ENCODE measurements at regions not wholly inside any gene's neighbourhood (a gene's known extent, or its start where the extent isn't known, plus 50 kb on each side); places are given as distances from the start of the nearest gene placed in this dataset.
A peak's percentile ranks its signal among the peaks of the same experiment; 100 is the strongest.

DNA sequence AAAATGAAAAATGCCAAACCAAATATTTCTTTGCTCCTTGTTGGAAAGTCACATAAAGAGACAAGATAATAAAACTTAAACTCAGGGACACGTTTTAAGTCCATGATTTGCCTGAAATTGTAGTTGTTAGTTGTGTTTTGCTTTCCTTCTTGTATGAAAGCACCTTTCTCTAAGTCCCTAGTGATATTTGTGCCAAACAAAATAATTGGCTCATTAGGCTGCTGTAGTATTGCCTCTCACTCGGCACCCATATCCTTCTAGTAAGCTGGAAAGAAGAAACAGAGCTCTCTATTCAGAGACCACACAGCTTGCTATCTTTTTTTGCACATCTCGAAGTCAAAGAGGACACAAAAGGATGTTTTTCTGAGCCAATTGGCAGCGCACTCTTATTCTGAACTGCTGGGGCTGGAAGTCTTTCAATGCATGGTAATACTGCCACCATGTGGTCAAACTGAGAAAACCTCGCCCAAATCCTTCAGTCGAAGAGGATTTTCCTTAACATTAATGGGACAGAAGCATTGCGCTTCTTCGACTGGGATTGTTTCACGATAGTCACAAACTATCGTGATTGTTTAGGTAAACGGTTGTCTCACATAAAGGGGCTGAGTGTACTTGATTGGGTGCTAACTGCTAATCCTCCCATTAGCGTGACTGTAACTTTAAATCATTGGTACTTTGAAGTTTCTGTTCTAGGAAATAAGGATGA, 571.9 kb upstream of the LCORL start:
- DNase-seq (peak in 3 of 6 donors; percentile 21 to 61 (median 33)), ATAC-seq (peak in 3 of 4 donors; percentile 86 to 90 (median 89)), FAIRE-seq (peak; percentile 75)
- Histone ChIP-seq H3K27ac (no peak overlapping the region), H3K36me3 (no peaks in the 10 kb centered on the region), H3K4me3 (no peak overlapping the region), H3K27me3 (no peaks in the 10 kb centered on the region), H3K4me1 (peaks cover 0 to 3% (median 0%) of the 10 kb centered on the region in 3 donors), H3K9me3 (no peaks in the 10 kb centered on the region)
- TF ChIP-seq, protein P1, sequence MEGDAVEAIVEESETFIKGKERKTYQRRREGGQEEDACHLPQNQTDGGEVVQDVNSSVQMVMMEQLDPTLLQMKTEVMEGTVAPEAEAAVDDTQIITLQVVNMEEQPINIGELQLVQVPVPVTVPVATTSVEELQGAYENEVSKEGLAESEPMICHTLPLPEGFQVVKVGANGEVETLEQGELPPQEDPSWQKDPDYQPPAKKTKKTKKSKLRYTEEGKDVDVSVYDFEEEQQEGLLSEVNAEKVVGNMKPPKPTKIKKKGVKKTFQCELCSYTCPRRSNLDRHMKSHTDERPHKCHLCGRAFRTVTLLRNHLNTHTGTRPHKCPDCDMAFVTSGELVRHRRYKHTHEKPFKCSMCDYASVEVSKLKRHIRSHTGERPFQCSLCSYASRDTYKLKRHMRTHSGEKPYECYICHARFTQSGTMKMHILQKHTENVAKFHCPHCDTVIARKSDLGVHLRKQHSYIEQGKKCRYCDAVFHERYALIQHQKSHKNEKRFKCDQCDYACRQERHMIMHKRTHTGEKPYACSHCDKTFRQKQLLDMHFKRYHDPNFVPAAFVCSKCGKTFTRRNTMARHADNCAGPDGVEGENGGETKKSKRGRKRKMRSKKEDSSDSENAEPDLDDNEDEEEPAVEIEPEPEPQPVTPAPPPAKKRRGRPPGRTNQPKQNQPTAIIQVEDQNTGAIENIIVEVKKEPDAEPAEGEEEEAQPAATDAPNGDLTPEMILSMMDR (IDR thresholded peaks at IDR 0.05), result peak; percentile 35 to 85 (median 82)
- WGBS, 2 donors, result 3 to 4% methylated on average over 12 of the region's 12 CpGs
- intact Hi-C loops (cut with DNase I), result loop anchor here in 2 of 3 donors (10.0 kb wide), 1 partner anchor 779 kb away; the partner anchor contains the start of genes DCAF16 (in 2 of the 2) and NCAPG (in 2 of the 2)

DNA sequence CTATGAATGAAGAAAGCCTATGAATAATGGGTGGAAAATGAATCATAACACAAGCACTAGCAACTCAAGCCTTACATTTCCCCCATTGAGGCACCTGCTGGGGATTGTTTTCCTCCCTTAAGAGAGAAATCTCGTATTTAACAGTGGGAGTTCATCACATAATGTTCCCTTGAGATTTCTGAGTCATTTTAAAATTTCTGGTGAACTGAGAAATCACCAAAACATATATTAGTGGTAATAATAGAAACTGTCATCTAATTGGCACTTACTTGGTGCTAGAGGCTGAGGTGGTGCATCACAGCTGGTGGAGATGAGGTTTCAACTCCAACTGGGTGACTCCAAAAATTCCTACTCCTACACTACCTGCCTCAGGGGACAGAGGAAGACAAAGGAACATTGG, 561.3 kb upstream of the LCORL start:
- H3K36me3 ChIP-seq, result no peaks in the 10 kb centered on the region
- TF ChIP-seq, protein P1 (IDR thresholded peaks at IDR 0.05), result no peak
- 37 to 55% methylated on average over 1 of the region's 1 CpG for WGBS, 2 donors
- H3K27ac ChIP-seq, result no peak overlapping the region
- no peak for DNase-seq
- ATAC-seq, result no peak
- intact Hi-C loops (cut with DNase I), result no loop called here
- no peaks in the 10 kb centered on the region for H3K9me3 ChIP-seq
- FAIRE-seq, result no peak
- H3K4me3 ChIP-seq, result no peak overlapping the region
- H3K4me1 ChIP-seq, result no peaks in the 10 kb centered on the region
- no peaks in the 10 kb centered on the region for H3K27me3 ChIP-seq

DNA sequence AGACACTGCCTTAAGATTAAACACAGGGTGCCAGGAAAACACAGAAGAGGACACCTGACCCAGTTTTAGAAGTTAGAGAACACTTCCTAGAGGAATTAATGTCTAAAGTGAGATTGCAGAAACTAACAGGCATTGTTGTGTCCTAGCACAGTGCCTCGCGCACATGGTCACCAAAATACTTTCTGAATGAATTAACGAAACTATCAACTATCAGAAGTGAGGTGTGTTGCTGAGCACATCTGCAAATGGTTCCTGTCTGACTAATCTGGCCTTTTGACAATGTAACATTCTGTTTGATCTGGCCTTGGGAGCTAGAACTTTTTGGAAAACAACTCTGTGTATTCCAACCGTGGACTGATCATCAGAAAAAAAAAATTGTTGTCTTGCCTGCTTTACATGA, 556.8 kb upstream of the LCORL start:
- 59 to 70% methylated on average over 4 of the region's 4 CpGs for WGBS, 2 donors
- no peak for FAIRE-seq

DNA sequence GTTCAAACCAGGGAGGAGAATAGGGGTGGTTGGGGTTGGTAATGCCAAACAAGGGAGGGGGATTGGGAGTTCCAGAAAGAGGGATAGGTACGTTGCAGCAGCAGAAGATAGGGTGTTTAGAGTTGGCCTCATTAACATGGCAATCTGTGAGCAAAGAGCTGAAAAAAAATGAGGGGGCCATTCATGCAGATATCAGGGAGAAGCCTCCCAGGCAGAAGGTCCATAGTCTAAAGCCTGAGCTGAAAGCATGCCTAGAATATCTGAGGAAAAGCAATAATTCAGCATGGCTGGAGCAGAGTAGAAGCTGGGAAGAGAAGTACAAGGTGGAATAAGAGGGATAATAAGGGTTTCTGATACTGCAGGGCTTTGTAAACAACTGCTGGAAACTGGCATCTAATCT, 550.9 kb upstream of the LCORL start:
- H3K4me3 ChIP-seq, result no peak overlapping the region
- no peaks in the 10 kb centered on the region for H3K36me3 ChIP-seq
- ATAC-seq (no peak), DNase-seq (no peak), FAIRE-seq (no peak)
- H3K9me3 ChIP-seq, result no peaks in the 10 kb centered on the region
- peaks cover 0 to 3% (median 0%) of the 10 kb centered on the region in 3 donors for H3K4me1 ChIP-seq
- H3K27me3 ChIP-seq, result no peaks in the 10 kb centered on the region
- WGBS, 2 donors, result 64 to 83% methylated on average over 1 of the region's 1 CpG
- TF ChIP-seq, protein P1 (IDR thresholded peaks at IDR 0.05), result no peak
- intact Hi-C loops (cut with DNase I), result no loop called here
- H3K27ac ChIP-seq, result no peak overlapping the region

More for the DNA sequence above, 556.8 kb upstream of the LCORL start:
- intact Hi-C loops (cut with DNase I), result no loop called here
- Histone ChIP-seq H3K4me1 (no peaks in the 10 kb centered on the region), H3K9me3 (no peaks in the 10 kb centered on the region), H3K27me3 (no peaks in the 10 kb centered on the region), H3K36me3 (no peaks in the 10 kb centered on the region), H3K4me3 (no peak overlapping the region), H3K27ac (no peak overlapping the region)
- DNase-seq (no peak), ATAC-seq (no peak)
- TF ChIP-seq, protein P1 (IDR thresholded peaks at IDR 0.05), result no peak

DNA sequence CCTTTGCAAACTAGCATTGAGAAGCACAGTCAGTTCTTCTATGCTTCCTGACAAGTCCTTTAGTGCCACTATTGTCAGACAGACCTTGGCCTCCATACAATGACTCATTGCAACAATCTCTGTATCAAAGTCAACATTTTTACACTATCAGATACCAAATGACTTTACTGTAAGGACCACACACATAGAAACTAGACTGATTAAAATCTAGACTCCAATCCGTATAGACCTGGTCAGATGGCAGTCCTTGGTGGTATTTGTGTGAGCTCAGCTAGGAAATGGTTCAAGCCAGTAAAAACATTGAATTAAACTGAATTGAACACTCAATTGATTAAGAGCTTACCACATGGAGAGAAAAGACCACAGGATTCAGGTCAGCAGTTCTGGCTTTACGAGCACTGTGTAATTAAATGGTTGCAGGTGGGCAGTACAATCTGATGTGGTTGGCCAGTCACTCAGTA, 549.8 kb upstream of the LCORL start:
- ATAC-seq, result no peak
- TF ChIP-seq, protein P1 (IDR thresholded peaks at IDR 0.05), result no peak
- H3K36me3 ChIP-seq, result no peaks in the 10 kb centered on the region
- no peak overlapping the region for H3K4me3 ChIP-seq
- DNase-seq, result no peak
- intact Hi-C loops (cut with DNase I), result no loop called here
- peaks cover 0 to 7% (median 0%) of the 10 kb centered on the region in 3 donors for H3K4me1 ChIP-seq
- H3K27me3 ChIP-seq, result no peaks in the 10 kb centered on the region
- no peak for FAIRE-seq
- no peak overlapping the region for H3K27ac ChIP-seq
- 28 to 53% methylated on average over 2 of the region's 2 CpGs for WGBS, 2 donors
- H3K9me3 ChIP-seq, result no peaks in the 10 kb centered on the region
